ENCODE measurements at regions not wholly inside any gene's neighbourhood (a gene's known extent, or its start where the extent isn't known, plus 50 kb on each side); places are given as distances from the start of the nearest gene placed in this dataset.

GRCh38 chr2:216300906-216301305 is 71.4 kb downstream of the MARCHF4 start:
- Histone ChIP-seq H3K79me2 (ENCODE audit: insufficient read depth, low read length) (no peaks in the 10 kb centered on the region), H3K9me2 (replicated peaks; ENCODE audit: low read depth, low read length) (no peaks in the 10 kb centered on the region), H3K27me3 (ENCODE audit: insufficient read depth, low read length, poor library complexity, severe bottlenecking) (no peaks in the 10 kb centered on the region), H3F3A (ENCODE audit: low read depth) (no peaks in the 10 kb centered on the region), H3K4me1 (ENCODE audit: insufficient read depth, low read length, poor library complexity, severe bottlenecking) (peaks cover 17% of the 10 kb centered on the region), H3K9ac (ENCODE audit: low read depth, low read length, poor library complexity, severe bottlenecking) (no peak overlapping the region), H2AFZ (ENCODE audit: low read length) (no peak overlapping the region), H3K4me3 (ENCODE audit: low read length, poor library complexity, severe bottlenecking) (no peak overlapping the region), H3K9me3 (ENCODE audit: insufficient read depth, low read depth, low read length) (no peaks in the 10 kb centered on the region), H3K4me2 (ENCODE audit: low read depth, low read length, poor library complexity, severe bottlenecking) (no peak overlapping the region), H4K20me1 (ENCODE audit: insufficient read depth, low read length, poor library complexity, severe bottlenecking) (no peaks in the 10 kb centered on the region), H3K36me3 (ENCODE audit: insufficient read depth, low read length) (no peaks in the 10 kb centered on the region)
- TF ChIP-seq EZH2phosphoT487 (IDR thresholded peaks at IDR 0.05; ENCODE audit: borderline replicate concordance) (no peak), CTCF (conservative IDR thresholded peaks at IDR 0.05; ENCODE audit: low read length) (no peak)

GRCh38 chr2:216299588-216299987 is 72.7 kb downstream of the MARCHF4 start:
- no peaks in the 10 kb centered on the region for H3K9me2 ChIP-seq (replicated peaks; ENCODE audit: low read depth, low read length)
- no peaks in the 10 kb centered on the region for H3K36me3 ChIP-seq (ENCODE audit: insufficient read depth, low read length)
- H2AFZ ChIP-seq (ENCODE audit: low read length): no peak overlapping the region
- no peaks in the 10 kb centered on the region for H3K9me3 ChIP-seq (ENCODE audit: insufficient read depth, low read depth, low read length)
- H3K4me2 ChIP-seq (ENCODE audit: low read depth, low read length, poor library complexity, severe bottlenecking): no peak overlapping the region
- H3K79me2 ChIP-seq (ENCODE audit: insufficient read depth, low read length): no peaks in the 10 kb centered on the region
- no peak overlapping the region for H3K9ac ChIP-seq (ENCODE audit: low read depth, low read length, poor library complexity, severe bottlenecking)
- TF ChIP-seq EZH2phosphoT487 (IDR thresholded peaks at IDR 0.05; ENCODE audit: borderline replicate concordance) (no peak), CTCF (conservative IDR thresholded peaks at IDR 0.05; ENCODE audit: low read length) (no peak)
- peaks cover 17% of the 10 kb centered on the region for H3K4me1 ChIP-seq (ENCODE audit: insufficient read depth, low read length, poor library complexity, severe bottlenecking)
- H3F3A ChIP-seq (ENCODE audit: low read depth): no peaks in the 10 kb centered on the region
- no peaks in the 10 kb centered on the region for H4K20me1 ChIP-seq (ENCODE audit: insufficient read depth, low read length, poor library complexity, severe bottlenecking)
- H3K4me3 ChIP-seq (ENCODE audit: low read length, poor library complexity, severe bottlenecking): no peak overlapping the region
- H3K27me3 ChIP-seq (ENCODE audit: insufficient read depth, low read length, poor library complexity, severe bottlenecking): no peaks in the 10 kb centered on the region

- no peak overlapping the region for H2AFZ ChIP-seq (ENCODE audit: low read length)
- H3K79me2 ChIP-seq (ENCODE audit: insufficient read depth, low read length): no peaks in the 10 kb centered on the region
- H3K4me1 ChIP-seq (ENCODE audit: insufficient read depth, low read length, poor library complexity, severe bottlenecking): peaks cover 17% of the 10 kb centered on the region
- H3K27me3 ChIP-seq (ENCODE audit: insufficient read depth, low read length, poor library complexity, severe bottlenecking): no peaks in the 10 kb centered on the region
- H3F3A ChIP-seq (ENCODE audit: low read depth): no peaks in the 10 kb centered on the region
- no peak for TF ChIP-seq EZH2phosphoT487 (IDR thresholded peaks at IDR 0.05; ENCODE audit: borderline replicate concordance)
- TF ChIP-seq CTCF (conservative IDR thresholded peaks at IDR 0.05; ENCODE audit: low read length): no peak
- no peaks in the 10 kb centered on the region for H3K9me2 ChIP-seq (replicated peaks; ENCODE audit: low read depth, low read length)
- H4K20me1 ChIP-seq (ENCODE audit: insufficient read depth, low read length, poor library complexity, severe bottlenecking): no peaks in the 10 kb centered on the region
- no peak overlapping the region for H3K4me2 ChIP-seq (ENCODE audit: low read depth, low read length, poor library complexity, severe bottlenecking)
- H3K36me3 ChIP-seq (ENCODE audit: insufficient read depth, low read length): no peaks in the 10 kb centered on the region
- H3K9me3 ChIP-seq (ENCODE audit: insufficient read depth, low read depth, low read length): no peaks in the 10 kb centered on the region
- no peak overlapping the region for H3K9ac ChIP-seq (ENCODE audit: low read depth, low read length, poor library complexity, severe bottlenecking)
- no peak overlapping the region for H3K4me3 ChIP-seq (ENCODE audit: low read length, poor library complexity, severe bottlenecking)
Observed at GRCh38 chr2:216298719-216299495, 73.4 kb downstream of the MARCHF4 start.

All from Loucy (cell line).